Astrocyte of the spinal cord (primary cell): ENCODE measurements at regions not wholly inside any gene's neighbourhood (a gene's known extent, or its start where the extent isn't known, plus 50 kb on each side); places are given as distances from the start of the nearest gene placed in this dataset.

Source experiments
- DNase-seq: peaks from one replicate; pipeline ENCODE4 v3.0.0; 2011; ENCODE audit warnings: low read depth, low spot score
- H3K4me3 ChIP-seq: 2 replicates; pipeline ENCODE4 v1.5.1; 2011; ENCODE audit warnings: low read depth, mild to moderate bottlenecking, low read length, moderate library complexity
- CTCF ChIP-seq: IDR thresholded peaks from 2 replicates; pipeline ENCODE4 v1.5.1; 2012; ENCODE audit warnings: low read depth, mild to moderate bottlenecking, low read length, inconsistent platforms
- in situ Hi-C: cut with HindIII; loops from 2 replicates; pipeline ENCODE4 v1.10.0; 2017; ENCODE audit warnings: low sequenced_read_pairs

- DNase-seq, result no peak
- in situ Hi-C loops, result no loop called here
- TF ChIP-seq CTCF, result no peak
- no peak overlapping the region for H3K4me3 ChIP-seq
These were observed 216.0 kb upstream of the PUM3 start for GRCh38 chr9:3059781-3060468.

- no peak for TF ChIP-seq CTCF
- H3K4me3 ChIP-seq, result no peak overlapping the region
- DNase-seq, result no peak
- in situ Hi-C loops, result no loop called here
These were observed 214.5 kb upstream of the PUM3 start for GRCh38 chr9:3058409-3058808.

- H3K4me3 ChIP-seq, result no peak overlapping the region
- in situ Hi-C loops, result no loop called here
- no peak for TF ChIP-seq CTCF
- DNase-seq, result no peak
These were observed 210.2 kb upstream of the PUM3 start for GRCh38 chr9:3054017-3054586.

GRCh38 chr9:3049636-3050035, 205.7 kb upstream of the PUM3 start:
- no peak for DNase-seq
- no peak for TF ChIP-seq CTCF
- no peak overlapping the region for H3K4me3 ChIP-seq
- in situ Hi-C loops, result no loop called here

- in situ Hi-C loops, result no loop called here
- no peak overlapping the region for H3K4me3 ChIP-seq
- TF ChIP-seq CTCF, result no peak
- DNase-seq, result no peak
These were observed 204.0 kb upstream of the PUM3 start for GRCh38 chr9:3047912-3048311.

- no peak overlapping the region for H3K4me3 ChIP-seq
- DNase-seq, result no peak
- no peak for TF ChIP-seq CTCF
- in situ Hi-C loops, result no loop called here
These were observed 201.3 kb upstream of the PUM3 start for GRCh38 chr9:3045153-3045552.
